ENCODE measurements at regions not wholly inside any gene's neighbourhood (a gene's known extent, or its start where the extent isn't known, plus 50 kb on each side); places are given as distances from the start of the nearest gene placed in this dataset.

GRCh38 chr11:112382561-112382960, 121.9 kb upstream of the PLET1 start:
- TF ChIP-seq SIN3A (IDR thresholded peaks at IDR 0.05; ENCODE audit: low read depth): no peak
- no peak for TF ChIP-seq POLR2A (IDR thresholded peaks at IDR 0.05; ENCODE audit: borderline replicate concordance, extremely low read depth, insufficient read depth, insufficient read length)
- no peak for TF ChIP-seq CEBPB (IDR thresholded peaks at IDR 0.05; ENCODE audit: low read depth)
- no peak for TF ChIP-seq FOSL1 (IDR thresholded peaks at IDR 0.05; ENCODE audit: low read depth)
- TF ChIP-seq, protein P1, sequence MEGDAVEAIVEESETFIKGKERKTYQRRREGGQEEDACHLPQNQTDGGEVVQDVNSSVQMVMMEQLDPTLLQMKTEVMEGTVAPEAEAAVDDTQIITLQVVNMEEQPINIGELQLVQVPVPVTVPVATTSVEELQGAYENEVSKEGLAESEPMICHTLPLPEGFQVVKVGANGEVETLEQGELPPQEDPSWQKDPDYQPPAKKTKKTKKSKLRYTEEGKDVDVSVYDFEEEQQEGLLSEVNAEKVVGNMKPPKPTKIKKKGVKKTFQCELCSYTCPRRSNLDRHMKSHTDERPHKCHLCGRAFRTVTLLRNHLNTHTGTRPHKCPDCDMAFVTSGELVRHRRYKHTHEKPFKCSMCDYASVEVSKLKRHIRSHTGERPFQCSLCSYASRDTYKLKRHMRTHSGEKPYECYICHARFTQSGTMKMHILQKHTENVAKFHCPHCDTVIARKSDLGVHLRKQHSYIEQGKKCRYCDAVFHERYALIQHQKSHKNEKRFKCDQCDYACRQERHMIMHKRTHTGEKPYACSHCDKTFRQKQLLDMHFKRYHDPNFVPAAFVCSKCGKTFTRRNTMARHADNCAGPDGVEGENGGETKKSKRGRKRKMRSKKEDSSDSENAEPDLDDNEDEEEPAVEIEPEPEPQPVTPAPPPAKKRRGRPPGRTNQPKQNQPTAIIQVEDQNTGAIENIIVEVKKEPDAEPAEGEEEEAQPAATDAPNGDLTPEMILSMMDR (IDR thresholded peaks at IDR 0.05 in 2 of 3, conservative IDR thresholded peaks at IDR 0.05 in 1 of 3; ENCODE audit: borderline replicate concordance in 1 of 3, insufficient read depth in 1 of 3, low read depth in 2 of 3, low read length in 2 of 3): no peak
- no peak for TF ChIP-seq ZBTB33 (IDR thresholded peaks at IDR 0.05; ENCODE audit: extremely low read depth, insufficient replicate concordance, low read length)
- TF ChIP-seq, protein P2, sequence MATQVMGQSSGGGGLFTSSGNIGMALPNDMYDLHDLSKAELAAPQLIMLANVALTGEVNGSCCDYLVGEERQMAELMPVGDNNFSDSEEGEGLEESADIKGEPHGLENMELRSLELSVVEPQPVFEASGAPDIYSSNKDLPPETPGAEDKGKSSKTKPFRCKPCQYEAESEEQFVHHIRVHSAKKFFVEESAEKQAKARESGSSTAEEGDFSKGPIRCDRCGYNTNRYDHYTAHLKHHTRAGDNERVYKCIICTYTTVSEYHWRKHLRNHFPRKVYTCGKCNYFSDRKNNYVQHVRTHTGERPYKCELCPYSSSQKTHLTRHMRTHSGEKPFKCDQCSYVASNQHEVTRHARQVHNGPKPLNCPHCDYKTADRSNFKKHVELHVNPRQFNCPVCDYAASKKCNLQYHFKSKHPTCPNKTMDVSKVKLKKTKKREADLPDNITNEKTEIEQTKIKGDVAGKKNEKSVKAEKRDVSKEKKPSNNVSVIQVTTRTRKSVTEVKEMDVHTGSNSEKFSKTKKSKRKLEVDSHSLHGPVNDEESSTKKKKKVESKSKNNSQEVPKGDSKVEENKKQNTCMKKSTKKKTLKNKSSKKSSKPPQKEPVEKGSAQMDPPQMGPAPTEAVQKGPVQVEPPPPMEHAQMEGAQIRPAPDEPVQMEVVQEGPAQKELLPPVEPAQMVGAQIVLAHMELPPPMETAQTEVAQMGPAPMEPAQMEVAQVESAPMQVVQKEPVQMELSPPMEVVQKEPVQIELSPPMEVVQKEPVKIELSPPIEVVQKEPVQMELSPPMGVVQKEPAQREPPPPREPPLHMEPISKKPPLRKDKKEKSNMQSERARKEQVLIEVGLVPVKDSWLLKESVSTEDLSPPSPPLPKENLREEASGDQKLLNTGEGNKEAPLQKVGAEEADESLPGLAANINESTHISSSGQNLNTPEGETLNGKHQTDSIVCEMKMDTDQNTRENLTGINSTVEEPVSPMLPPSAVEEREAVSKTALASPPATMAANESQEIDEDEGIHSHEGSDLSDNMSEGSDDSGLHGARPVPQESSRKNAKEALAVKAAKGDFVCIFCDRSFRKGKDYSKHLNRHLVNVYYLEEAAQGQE (IDR thresholded peaks at IDR 0.05; ENCODE audit: low read depth): no peak
- TF ChIP-seq EGR1 (IDR thresholded peaks at IDR 0.05; ENCODE audit: low read depth): no peak
- no peak for TF ChIP-seq MAX (IDR thresholded peaks at IDR 0.05)
- TF ChIP-seq EZH2 (IDR thresholded peaks at IDR 0.05): no peak

All from HCT116 (cell line).